SK-N-MC (cell line): ENCODE measurements at regions not wholly inside any gene's neighbourhood (a gene's known extent, or its start where the extent isn't known, plus 50 kb on each side); places are given as distances from the start of the nearest gene placed in this dataset.

Experiments used
- EZH2 ChIP-seq: fragments of 200-600 bp; sonication (generic); IDR thresholded peaks from one replicate; pipeline ENCODE4 v1.6.1; 2017; ENCODE audit warnings: antibody characterized with exemption
- POLR2AphosphoS5 ChIP-seq: IDR thresholded peaks from 2 replicates; pipeline ENCODE4 v1.6.1; 2012; ENCODE audit warnings: mild to moderate bottlenecking, low read depth, low read length, borderline replicate concordance

- TF ChIP-seq POLR2AphosphoS5 (no peak), EZH2 (no peak)
Observed at GRCh38 chr18:78207942-78208341, 771.7 kb upstream of the SALL3 start.
